GM19397 (cell line): ENCODE measurements at regions not wholly inside any gene's neighbourhood (a gene's known extent, or its start where the extent isn't known, plus 50 kb on each side); places are given as distances from the start of the nearest gene placed in this dataset.

ENCODE experiments used
- ATAC-seq: cut with Tn5 transposase; IDR thresholded peaks from one replicate; pipeline ENCODE4 v1.9.1; 2021; ENCODE audit warnings: mild to moderate bottlenecking, moderate library complexity; ENCODE audit not compliant: unreplicated experiment

DNA sequence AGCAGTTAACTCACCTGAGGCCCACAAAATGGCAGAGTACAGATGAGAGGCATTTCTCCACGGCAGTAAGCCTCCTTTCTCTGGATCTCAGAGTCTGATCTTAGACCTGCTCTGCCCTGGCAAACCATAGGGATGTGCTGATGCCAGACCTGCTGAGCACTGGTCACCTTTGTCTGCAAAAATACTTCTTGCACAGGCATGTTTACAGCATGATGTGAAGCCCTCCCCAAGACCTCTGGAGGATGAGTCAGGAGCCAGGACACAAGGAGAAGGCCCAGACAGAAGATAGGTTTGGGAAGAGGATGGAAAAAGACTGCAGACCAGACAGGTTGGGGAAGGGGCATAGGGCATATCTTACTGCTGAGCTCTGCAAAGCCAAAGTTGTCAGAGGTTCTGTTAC, 426.6 kb downstream of the PMP22 start:
- ATAC-seq, result no peak

DNA sequence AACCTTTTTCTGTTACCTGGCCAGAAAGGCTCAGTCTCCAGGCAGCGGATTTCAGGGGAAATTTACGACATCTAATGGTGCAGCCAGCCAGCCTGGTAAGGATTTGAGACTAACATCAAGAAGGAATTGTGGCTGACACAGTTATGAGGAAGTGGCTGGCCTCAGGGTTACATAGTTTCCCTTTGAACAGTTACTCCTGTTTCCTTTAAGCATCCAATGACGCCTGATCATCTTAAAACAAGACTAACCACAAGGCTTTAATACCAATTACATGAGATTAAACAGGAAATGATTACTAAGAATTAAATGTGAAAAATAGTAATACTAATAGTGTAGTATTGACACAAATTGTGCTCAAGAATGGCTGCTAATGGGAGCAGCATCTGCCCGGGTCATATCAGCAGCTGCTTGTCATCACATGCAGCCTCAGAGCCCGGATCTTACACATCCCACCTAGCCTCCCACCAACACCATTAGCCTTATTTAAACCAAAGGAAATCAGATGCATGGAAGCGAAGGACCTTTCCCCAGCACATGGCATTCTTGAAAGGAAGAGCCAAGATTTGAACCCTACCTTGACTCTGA, 431.8 kb downstream of the PMP22 start:
- ATAC-seq, result no peak

DNA sequence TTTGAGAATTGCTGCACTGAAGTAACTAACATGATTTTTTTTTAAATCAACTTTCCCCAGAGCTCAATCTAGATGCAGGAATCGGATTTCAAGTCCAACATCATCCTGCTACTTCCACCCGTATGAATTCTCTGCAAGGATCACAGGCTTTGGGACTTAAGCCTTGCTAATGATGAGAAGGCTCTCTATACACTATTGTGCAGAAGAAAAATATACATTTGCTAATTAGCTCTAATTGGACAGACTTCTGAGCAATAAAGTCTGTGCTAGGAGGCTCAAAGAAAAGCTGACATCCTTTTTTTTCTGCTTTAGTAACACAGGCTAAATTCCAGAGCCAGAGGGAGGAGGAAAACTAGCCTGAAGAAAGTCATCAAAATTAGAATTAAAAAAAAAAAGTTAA, 433.6 kb downstream of the PMP22 start:
- ATAC-seq, result no peak

- ATAC-seq, result no peak
Measured at GRCh38 chr17:14827396-14827919, 437.7 kb downstream of the PMP22 start.

- ATAC-seq, result no peak
Measured at GRCh38 chr17:14826358-14826757, 438.8 kb downstream of the PMP22 start.

DNA sequence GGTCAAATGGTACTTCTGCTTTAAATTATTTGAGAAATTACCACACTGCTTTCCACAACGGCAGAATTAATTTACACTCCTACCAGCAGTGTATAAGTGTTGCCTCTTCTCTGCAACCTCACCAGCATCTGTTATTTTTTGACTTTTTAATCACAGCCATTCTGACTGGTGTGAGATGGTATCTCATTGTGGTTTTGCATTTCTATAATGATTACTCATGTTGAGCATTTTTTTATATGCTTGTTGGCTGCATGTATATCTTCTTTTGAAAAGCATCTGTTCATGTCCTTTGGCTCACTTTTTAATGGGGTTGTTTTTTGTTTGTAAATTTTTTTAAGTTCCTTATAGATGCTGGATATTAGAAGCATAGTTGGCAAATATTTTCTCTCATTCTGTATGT, 446.7 kb downstream of the PMP22 start:
- ATAC-seq, result no peak

DNA sequence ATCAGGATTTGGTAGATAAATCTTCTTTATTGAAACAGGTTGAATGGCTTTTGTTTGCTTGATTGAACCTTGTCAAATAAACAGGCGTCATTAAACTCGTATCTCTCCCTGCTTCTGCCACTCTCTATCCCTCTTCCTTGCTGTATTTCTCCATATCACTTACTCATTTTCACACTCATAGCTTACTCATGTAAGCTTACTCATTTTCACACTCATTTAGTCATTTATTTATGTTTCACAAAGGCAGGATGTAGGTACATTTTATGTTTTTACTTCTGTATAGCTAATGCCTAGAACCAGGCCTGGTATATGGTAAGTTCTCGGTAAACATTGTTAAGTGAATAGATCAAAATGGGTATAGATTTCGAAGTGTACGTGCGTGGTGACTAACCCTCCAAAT, 450.0 kb downstream of the PMP22 start:
- no peak for ATAC-seq

GRCh38 chr17:14813649-14814370, 451.3 kb downstream of the PMP22 start:
- ATAC-seq, result no peak

- no peak for ATAC-seq
Measured at GRCh38 chr17:14808425-14808824, 456.7 kb downstream of the PMP22 start.

GRCh38 chr17:14805348-14805747, 459.8 kb downstream of the PMP22 start:
- no peak for ATAC-seq

DNA sequence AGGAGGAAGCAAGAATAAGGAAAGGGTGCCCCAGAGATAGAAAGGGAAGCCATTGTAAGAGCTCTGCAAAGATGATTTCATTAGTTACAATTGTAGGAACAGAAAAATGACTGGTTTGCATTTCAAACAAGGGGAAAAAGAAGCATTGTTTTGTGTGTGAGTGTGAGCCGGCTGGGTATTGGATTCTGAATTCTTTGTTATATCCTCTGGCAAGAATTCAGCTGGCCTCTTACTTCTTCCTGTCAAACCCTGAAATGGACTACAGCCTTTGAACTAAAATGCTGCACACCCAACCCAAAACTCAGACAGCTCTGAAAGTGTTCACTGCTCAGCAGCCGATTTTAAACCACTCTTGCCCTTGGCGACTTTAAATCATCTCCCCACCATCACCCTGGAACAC, 461.3 kb downstream of the PMP22 start:
- ATAC-seq, result no peak

DNA sequence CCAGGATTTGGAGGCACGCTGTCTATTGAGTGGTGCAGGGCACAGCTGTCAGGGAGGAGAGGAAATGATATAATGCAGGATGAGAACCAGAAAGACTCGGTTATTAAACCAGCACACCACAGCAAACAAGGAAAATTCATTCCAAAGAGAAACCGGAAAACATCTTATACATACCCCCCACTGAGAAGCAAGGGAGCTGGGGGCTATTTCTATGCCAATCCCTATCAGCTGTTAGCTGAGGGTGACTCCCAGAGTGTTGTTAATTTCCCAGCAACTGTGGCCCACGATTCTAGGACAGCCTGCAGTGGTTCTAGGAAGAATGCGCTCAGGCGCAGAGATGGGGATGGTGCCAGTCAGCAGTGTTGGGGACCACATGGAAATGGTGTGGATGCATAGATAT, 467.3 kb downstream of the PMP22 start:
- ATAC-seq, result no peak

DNA sequence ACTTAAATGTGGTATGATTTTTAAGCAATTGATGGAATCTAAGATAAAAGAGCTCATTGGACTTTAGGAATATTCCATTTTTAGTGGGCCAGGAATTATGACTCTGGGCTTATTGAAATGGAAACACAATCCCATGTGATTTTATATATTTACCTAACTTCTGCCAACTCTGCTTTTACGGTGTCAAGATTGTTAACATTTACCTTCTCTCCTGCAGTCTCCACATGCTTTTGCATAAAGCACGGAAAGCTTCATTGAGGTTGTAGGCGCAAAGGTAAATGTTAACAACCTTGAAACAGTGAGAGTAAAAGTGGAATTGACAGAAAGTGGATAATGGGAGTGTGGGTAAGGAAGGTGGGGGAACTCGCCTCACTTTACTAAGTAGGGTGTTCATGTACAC, 468.1 kb downstream of the PMP22 start:
- no peak for ATAC-seq

DNA sequence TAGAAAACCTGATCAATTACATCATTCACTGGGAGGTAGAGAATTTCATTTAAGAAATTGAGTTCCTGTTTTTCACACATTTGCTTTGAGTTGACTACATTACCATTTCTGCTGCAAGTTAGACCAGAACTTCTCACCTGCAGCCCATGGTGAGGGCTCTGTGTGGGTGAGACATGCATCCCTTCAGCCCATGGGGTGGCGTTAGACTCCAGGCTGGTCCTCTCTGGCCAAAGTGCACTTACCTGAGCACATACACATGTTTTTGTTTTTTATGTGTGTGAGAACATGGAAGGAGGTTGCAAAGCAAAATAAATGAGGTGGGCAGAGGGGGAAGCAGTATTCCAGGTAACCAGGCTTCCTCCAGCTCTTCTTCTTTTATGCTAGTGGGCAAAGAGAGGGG, 470.2 kb downstream of the PMP22 start:
- no peak for ATAC-seq

GRCh38 chr17:14793237-14793636, 471.9 kb downstream of the PMP22 start:
- no peak for ATAC-seq

DNA sequence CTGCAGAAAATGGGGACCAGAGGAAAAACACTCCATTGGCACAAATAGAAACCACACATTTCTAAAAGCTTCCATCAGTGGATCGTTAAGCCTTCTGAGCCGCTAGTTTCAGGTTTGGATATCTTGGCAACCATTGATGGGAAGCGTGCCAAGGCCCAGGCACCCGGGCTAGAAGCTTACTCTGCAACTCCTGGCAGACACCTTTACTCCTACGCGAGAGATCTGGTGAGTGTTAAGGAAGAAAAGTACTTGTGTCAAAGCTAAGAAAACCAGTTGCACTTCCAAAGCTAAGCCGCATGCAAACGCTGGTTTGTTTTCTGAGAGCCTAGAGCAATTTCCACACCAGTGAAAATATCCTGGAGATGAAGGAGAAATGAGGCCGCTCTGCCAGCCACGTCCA, 472.4 kb downstream of the PMP22 start:
- ATAC-seq, result no peak

DNA sequence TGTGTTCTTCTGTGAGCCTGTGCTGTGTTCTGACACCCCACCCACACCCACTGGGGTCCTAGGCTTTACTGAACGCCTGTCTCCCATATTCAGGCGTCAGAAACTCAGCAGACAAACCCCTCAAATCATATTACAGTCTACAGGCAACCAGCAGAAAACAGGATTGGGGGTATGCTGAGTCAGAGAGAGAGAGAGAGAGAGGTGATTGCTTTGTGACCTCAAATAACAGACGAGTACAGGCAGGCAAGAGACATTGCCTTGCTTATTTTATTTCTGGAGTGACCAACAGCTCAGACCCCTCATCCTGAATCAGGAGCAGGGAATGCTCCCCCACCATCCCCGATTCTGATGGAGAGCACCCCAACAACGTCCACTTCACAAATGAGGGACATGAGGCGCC, 473.9 kb downstream of the PMP22 start:
- ATAC-seq, result no peak

GRCh38 chr17:14790521-14790920, 474.6 kb downstream of the PMP22 start:
- peak; percentile 59 for ATAC-seq

- ATAC-seq, result no peak
Measured at GRCh38 chr17:14784997-14785696, 480.0 kb downstream of the PMP22 start.

DNA sequence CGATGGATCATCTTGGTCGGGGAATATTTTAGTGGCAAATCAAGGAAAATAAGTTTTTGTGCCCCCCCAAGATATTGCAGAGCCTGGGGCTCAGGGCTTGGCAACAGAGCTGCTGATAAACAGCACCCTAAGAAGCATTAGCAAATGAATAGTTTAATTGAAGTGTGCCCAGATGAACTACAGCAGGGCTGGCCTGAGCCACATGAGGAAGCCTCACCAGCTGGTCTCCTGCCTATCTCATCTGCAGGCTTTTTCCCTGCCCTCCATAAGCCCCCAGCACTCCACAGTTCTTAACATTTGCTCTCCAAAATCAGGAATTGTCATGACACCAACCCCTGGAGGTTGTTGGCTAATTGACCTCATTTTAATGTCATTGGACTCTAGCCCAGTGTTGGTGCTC, 480.2 kb downstream of the HS3ST3B1 start:
- ATAC-seq, result no peak

- ATAC-seq, result no peak
Measured at GRCh38 chr17:14780097-14780651, 479.3 kb downstream of the HS3ST3B1 start.

DNA sequence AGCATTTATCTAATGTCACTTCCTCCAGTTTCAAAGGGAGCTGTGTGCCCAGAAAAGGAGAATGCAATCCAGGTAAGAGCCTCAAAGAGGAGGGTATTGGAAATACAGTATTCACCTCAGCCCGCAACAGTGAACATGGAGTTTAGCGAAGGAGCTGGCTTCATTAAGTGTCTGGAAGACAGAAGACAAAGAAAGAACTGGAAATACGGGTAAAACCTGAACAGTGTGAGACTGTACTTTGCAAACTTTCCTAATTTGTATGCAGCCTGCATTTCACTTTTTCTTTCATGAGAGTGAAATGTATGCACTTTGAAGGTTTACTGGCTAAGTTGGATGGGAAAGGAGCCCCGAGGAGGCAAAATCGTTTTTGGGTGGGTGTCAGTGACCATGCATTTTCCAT, 478.4 kb downstream of the HS3ST3B1 start:
- no peak for ATAC-seq
